Bronchial epithelial cell (primary cell): ENCODE measurements at regions not wholly inside any gene's neighbourhood (a gene's known extent, or its start where the extent isn't known, plus 50 kb on each side); places are given as distances from the start of the nearest gene placed in this dataset.

Experiments
- DNase-seq: peaks from one replicate; pipeline ENCODE4 v3.0.0-alpha.2; 2010; ENCODE audit warnings: low read depth
- FAIRE-seq: peaks from 2 replicates; lab custom pipeline; 2011; peaks lifted over from hg19 to GRCh38; lab: Jason Lieb, UNC
- H3K27me3 ChIP-seq: 2 replicates; pipeline ENCODE4 v1.5.1; 2011; ENCODE audit warnings: low read length; ENCODE audit not compliant: control insufficient read depth, insufficient read depth
- H3K36me3 ChIP-seq: 2 replicates; pipeline ENCODE4 v1.5.1; 2011; ENCODE audit warnings: low read length; ENCODE audit not compliant: control insufficient read depth, insufficient read depth
- H3K4me3 ChIP-seq: 2 replicates; pipeline ENCODE4 v1.5.1; 2011; ENCODE audit warnings: mild to moderate bottlenecking, low read depth, low read length, control low read depth
- TF ChIP-seq, protein P1 (sequence below): IDR thresholded peaks from 2 replicates; pipeline ENCODE4 v1.5.1; 2011; ENCODE audit warnings: mild to moderate bottlenecking, moderate library complexity, low read length, control low read depth, inconsistent platforms; ENCODE audit not compliant: insufficient read depth, severe bottlenecking

DNA sequence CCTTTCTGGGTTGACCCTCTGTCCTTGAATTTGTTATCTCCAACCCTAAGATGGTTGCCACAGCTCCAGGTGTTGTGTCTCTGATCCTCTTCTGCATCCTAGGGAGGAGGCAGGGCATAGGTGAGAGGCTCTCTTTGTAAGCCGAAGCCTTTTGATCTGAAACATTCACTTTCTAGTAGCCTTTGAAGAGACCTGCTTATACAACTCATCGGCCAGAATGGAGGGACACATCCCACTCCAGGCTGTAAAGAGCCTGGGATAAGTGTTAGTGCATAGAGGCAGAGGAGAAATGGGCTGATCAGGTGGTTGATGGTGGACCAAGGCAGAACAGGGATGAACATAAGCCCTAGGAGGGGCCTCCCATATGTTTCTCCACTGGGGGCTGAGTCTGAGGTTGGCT is 137.1 kb upstream of the KCNG1 start:
- DNase-seq = no peak
- Histone ChIP-seq H3K36me3 (no peaks in the 10 kb centered on the region), H3K4me3 (no peak overlapping the region), H3K27me3 (peaks cover 7% of the 10 kb centered on the region)
- TF ChIP-seq, protein P1, sequence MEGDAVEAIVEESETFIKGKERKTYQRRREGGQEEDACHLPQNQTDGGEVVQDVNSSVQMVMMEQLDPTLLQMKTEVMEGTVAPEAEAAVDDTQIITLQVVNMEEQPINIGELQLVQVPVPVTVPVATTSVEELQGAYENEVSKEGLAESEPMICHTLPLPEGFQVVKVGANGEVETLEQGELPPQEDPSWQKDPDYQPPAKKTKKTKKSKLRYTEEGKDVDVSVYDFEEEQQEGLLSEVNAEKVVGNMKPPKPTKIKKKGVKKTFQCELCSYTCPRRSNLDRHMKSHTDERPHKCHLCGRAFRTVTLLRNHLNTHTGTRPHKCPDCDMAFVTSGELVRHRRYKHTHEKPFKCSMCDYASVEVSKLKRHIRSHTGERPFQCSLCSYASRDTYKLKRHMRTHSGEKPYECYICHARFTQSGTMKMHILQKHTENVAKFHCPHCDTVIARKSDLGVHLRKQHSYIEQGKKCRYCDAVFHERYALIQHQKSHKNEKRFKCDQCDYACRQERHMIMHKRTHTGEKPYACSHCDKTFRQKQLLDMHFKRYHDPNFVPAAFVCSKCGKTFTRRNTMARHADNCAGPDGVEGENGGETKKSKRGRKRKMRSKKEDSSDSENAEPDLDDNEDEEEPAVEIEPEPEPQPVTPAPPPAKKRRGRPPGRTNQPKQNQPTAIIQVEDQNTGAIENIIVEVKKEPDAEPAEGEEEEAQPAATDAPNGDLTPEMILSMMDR = no peak
- no peak for FAIRE-seq

DNA sequence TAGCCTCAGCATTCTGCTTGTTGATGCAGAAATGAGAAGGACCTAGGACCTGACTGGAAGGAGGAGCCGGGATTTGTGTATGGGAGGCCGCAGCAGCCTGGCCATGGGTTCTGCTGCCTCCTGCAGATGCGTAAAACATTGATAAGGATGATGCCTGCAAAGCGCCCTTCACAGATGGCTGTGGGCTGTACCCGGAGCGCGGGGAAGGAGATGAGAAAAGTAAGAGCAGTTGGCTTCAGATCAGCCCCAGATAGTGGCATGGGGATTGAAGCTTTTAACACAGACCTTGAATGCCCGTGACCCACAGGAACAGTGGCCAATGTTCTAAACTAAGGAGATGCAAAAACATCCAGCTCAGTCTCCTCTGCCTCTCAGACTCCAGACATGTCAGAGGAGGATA is 136.4 kb upstream of the KCNG1 start:
- FAIRE-seq (peak; percentile 18), DNase-seq (no peak)
- TF ChIP-seq, protein P1 = no peak
- no peak overlapping the region for H3K4me3 ChIP-seq
- H3K36me3 ChIP-seq = no peaks in the 10 kb centered on the region
- peaks cover 7% of the 10 kb centered on the region for H3K27me3 ChIP-seq

DNA sequence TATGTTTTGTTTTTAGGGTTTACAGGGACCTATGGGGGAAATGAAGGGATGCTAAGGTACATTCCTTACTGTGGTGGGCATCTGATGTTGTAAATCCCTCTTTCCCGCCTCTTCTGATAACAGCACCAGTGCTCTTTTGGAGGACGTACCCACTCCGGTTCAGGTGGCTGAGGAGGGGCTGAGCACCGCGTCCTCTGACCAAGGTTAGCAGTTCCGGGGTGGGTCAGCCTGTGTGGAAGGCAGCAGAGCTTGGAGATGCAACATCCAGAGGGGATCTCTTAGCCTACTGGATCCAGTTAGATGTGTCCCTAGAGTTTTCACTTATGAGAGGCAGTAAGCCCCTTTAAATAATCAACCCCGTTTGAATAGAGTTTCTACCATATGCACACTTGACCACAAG is 135.3 kb upstream of the KCNG1 start:
- FAIRE-seq (no peak), DNase-seq (no peak)
- H3K4me3 ChIP-seq = no peak overlapping the region
- TF ChIP-seq, protein P1 = no peak
- H3K27me3 ChIP-seq = peaks cover 7% of the 10 kb centered on the region
- no peaks in the 10 kb centered on the region for H3K36me3 ChIP-seq

DNA sequence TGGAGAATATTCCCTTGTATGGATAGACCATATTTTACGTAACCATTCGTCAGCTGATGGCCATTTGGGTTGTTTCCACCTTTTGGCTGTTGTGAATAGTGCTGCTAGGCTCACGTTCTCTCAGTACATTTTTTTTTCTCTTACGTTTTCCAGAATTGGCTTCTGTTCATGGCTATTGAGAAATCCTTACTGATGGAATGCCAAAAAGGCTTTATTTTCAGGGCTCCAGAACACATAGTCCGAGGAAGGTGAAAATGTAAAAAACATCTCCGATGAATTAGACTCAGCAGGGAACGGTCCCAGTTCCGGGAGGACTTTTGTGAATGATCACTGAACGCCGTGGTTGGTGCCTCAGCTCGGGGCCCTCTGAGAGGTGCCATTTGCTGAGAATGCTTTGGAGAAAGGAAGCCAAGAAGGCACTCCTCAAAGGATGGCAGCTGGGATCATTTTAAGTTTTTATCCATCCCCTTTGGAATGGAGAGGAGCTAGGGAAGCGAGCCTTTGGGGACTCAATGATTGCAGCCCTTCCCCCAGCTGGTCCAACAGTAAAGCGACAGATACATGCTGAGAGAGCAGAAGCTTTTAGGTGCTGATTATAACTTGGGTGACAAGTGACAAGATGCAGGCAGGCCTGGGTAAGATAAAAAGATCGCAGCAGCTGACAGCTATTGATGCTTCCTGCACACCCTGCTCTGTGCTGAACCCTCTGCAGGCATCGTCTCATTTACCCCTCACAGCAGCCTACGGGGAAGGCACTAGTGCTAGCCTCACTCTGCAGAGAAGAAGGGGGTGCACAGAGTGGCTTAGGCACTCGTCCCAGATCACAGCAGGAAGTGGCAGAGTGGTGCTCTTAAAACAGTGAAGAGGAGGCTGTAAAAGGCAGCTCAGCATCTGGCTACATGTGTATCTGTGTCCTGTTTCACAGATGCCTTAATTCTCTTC is 133.4 kb upstream of the KCNG1 start:
- FAIRE-seq (peak; percentile 40), DNase-seq (no peak)
- Histone ChIP-seq H3K27me3 (peaks cover 9% of the 10 kb centered on the region), H3K4me3 (no peak overlapping the region), H3K36me3 (no peaks in the 10 kb centered on the region)
- TF ChIP-seq, protein P1 = no peak

DNA sequence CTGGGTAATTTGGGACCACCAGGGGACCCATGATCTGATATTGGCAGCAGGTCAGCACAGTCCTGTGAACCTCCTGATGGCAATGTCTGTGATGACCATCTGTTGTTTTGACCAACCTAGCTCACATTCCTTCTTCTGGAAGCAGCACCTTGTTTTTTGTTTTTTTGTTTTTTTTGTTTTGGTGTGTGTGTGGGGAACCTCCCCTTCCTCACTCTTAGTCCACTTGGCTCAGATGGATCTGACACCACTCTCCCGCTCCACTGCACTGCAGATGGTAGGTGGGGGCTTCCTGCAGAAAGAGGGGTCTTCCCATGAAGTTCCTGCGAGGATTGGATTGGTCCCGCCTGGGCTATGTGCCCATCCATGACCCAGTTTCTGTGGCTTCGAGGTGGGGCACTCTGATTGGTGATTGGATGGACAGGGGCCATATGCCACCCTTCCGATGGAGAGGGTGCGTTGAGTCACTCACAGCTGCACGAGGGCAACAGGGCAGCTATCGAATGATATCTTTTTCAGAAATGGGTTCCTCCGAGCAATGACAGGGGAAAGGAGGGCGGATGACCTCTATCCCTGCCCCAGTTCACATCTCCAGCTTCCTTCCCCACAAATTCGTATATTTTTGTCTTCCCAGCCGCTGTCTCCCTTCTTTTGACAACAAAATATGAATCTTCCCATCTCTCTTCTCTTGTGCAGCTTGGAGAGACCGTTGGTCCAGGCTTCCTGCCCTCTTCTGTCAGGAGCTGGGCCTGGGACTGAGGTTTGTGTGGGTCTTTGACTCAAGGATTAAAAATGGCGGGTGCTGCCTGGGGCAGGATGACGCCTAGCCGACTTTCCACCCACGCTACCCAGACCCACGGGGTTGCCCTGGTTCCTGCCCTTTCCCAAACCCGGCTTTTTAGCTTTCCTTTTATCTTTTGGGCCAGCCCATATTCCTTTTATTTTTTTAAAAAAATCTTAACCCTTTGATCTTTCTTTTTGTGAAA is 132.1 kb upstream of the KCNG1 start:
- H3K27me3 ChIP-seq = peaks cover 9% of the 10 kb centered on the region
- H3K4me3 ChIP-seq = no peak overlapping the region
- TF ChIP-seq, protein P1 = no peak
- H3K36me3 ChIP-seq = no peaks in the 10 kb centered on the region
- FAIRE-seq (peak; percentile 62), DNase-seq (no peak)
